GM23338 (cell line): ENCODE measurements at regions not wholly inside any gene's neighbourhood (a gene's known extent, or its start where the extent isn't known, plus 50 kb on each side); places are given as distances from the start of the nearest gene placed in this dataset.

Source experiments
- EZH2phosphoT487 ChIP-seq: fragments of 200-600 bp; sonication (generic); IDR thresholded peaks from one replicate; pipeline ENCODE4 v1.8.1; 2018; ENCODE audit warnings: antibody characterized with exemption; ENCODE audit not compliant: unreplicated experiment
- NANOG ChIP-seq: IDR thresholded peaks from 2 replicates; pipeline ENCODE4 v1.6.1; 2016; ENCODE audit warnings: antibody characterized with exemption, borderline replicate concordance
- ZNF114 ChIP-seq: fragments of 250-450 bp; sonication (Bioruptor Pico); IDR thresholded peaks from 2 replicates; pipeline ENCODE4 v1.5.0; 2020; ENCODE audit warnings: mild to moderate bottlenecking, moderate library complexity
- TF ChIP-seq, protein P1 (sequence below), 2 experiments: fragments of 200-600 bp in 1 of 2; sonication (generic) in 1 of 2; conservative IDR thresholded peaks; 2 replicates each; pipeline versions ENCODE4 v1.5.1 to v1.6.1; 2016 to 2017; ENCODE audit warnings: antibody characterized with exemption in 2 of 2, low read depth in 2 of 2, mild to moderate bottlenecking in 2 of 2, moderate library complexity in 1 of 2

DNA sequence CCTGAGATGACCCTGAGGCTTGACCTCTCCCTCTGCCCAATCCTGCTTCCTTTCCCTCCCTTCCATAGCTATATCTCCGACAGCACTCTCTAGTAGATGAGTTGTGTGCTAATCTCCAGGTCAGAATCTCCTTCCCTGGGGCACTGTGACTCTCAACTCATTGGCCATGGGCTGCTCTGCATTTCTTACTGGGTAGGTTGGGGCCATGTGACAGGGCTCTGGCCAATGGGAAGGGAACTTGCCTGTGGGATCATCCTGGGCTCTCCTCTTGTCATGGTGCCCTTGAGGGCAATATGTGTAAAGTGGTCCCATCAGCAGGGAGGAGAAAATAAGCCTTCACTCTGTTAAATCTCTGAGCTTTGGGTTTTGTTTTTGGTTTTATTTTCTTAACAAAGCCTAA lies 80.1 kb upstream of the ANKRD1 start:
- TF ChIP-seq, protein P1, sequence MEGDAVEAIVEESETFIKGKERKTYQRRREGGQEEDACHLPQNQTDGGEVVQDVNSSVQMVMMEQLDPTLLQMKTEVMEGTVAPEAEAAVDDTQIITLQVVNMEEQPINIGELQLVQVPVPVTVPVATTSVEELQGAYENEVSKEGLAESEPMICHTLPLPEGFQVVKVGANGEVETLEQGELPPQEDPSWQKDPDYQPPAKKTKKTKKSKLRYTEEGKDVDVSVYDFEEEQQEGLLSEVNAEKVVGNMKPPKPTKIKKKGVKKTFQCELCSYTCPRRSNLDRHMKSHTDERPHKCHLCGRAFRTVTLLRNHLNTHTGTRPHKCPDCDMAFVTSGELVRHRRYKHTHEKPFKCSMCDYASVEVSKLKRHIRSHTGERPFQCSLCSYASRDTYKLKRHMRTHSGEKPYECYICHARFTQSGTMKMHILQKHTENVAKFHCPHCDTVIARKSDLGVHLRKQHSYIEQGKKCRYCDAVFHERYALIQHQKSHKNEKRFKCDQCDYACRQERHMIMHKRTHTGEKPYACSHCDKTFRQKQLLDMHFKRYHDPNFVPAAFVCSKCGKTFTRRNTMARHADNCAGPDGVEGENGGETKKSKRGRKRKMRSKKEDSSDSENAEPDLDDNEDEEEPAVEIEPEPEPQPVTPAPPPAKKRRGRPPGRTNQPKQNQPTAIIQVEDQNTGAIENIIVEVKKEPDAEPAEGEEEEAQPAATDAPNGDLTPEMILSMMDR (conservative IDR thresholded peaks at IDR 0.05; ENCODE audit: low read depth in 2 of 2) = no peak
- no peak for TF ChIP-seq EZH2phosphoT487
- no peak for TF ChIP-seq NANOG
- TF ChIP-seq ZNF114 = no peak
